GM12892 (cell line): ENCODE measurements at regions not wholly inside any gene's neighbourhood (a gene's known extent, or its start where the extent isn't known, plus 50 kb on each side); places are given as distances from the start of the nearest gene placed in this dataset.

Experiments
- POLR2A ChIP-seq: IDR thresholded peaks from 2 replicates; pipeline ENCODE4 v1.6.1; 2011; ENCODE audit warnings: low read depth, low read length, control low read depth
- POLR2AphosphoS5 ChIP-seq: IDR thresholded peaks from 2 replicates; pipeline ENCODE4 v1.6.1; 2011; ENCODE audit warnings: low read depth, low read length, control low read depth
- TAF1 ChIP-seq: IDR thresholded peaks from 2 replicates; pipeline ENCODE4 v1.6.1; 2011; ENCODE audit warnings: low read depth, mild to moderate bottlenecking, control low read depth, low read length, borderline replicate concordance

DNA sequence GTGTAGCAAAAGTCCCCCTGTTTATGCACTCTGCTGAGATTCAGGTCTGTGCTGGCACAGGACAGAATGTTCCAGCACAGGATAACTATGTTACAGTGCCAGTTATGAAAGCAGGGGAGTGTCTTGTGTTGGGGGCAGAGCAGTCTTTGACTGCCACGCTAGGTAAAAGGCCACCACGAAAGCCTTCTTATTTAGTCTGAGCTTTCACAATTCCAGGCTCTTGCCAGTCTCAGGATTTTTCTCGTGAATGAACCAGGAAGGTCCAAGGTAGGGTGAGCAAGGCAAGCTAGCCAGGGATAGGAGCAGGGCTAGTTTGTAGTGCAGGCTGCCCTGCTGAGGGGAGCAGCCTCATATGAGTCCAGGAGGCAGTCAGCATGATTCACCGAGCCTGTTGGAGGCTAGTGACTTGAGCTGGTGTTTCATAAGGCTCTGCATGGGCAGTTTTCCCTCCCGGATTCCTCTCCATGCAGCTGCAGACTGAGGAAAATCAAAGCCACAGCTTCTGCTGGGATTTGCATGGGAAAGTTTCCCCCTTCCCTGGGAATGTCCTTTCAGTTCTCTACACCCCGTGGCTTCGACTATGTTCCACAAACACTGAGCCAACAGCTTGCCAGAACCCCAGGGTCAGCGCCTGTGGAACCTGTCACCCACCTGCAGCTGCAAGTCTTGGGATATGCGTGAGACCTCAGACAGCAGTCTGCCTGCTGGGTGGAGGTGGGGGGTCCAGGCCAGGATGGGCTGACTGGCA, 112.3 kb downstream of the JCAD start:
- TF ChIP-seq POLR2AphosphoS5: no peak
- TF ChIP-seq TAF1: no peak
- TF ChIP-seq POLR2A: no peak
